ENCODE measurements at regions not wholly inside any gene's neighbourhood (a gene's known extent, or its start where the extent isn't known, plus 50 kb on each side); places are given as distances from the start of the nearest gene placed in this dataset.

- no peak overlapping the region for H3K27ac ChIP-seq (ENCODE audit: low read length)
- intact Hi-C loops (cut with micrococcal nuclease; ENCODE audit: unreplicated experiment): no loop called here
- no peak overlapping the region for H3K4me3 ChIP-seq (ENCODE audit: low read depth in 2 of 2, low read length in 2 of 2)
- POLR2A ChIA-PET: no interaction called here
- H3K9me3 ChIP-seq (ENCODE audit: control insufficient read depth, insufficient read depth, low read depth, low read length): no peaks in the 10 kb centered on the region
- TF ChIP-seq CTCF (IDR thresholded peaks at IDR 0.05): no peak
- TF ChIP-seq TCF7L2 (IDR thresholded peaks at IDR 0.05; ENCODE audit: low read depth, low read length): no peak
- TF ChIP-seq REST (IDR thresholded peaks at IDR 0.05; ENCODE audit: insufficient read depth in 1 of 2, low read depth in 2 of 2, low read length in 1 of 2): no peak
- no peaks in the 10 kb centered on the region for H3K36me3 ChIP-seq (ENCODE audit: control insufficient read depth, insufficient read depth, low read length)
- no TSS peak for BruUV-seq (replicated peaks)
- ATAC-seq: no peak
- no peak for DNase-seq (ENCODE audit: low read depth, low spot score)
- CTCF ChIA-PET: no interaction called here
- in situ Hi-C loops (cut with HindIII; ENCODE audit: low pct_unique_long_range_greater_than_20kb, low sequenced_read_pairs): no loop called here
- H3K4me1 ChIP-seq (ENCODE audit: control insufficient read depth, insufficient read depth, low read length): no peaks in the 10 kb centered on the region
- no peaks in the 10 kb centered on the region for H3K27me3 ChIP-seq (ENCODE audit: control insufficient read depth, insufficient read depth, low read length)
These were observed 549.1 kb upstream of the CCNG1 start for GRCh38 chr5:162888268-162888667.

GRCh38 chr5:162911873-162912272, 525.5 kb upstream of the CCNG1 start:
- H3K36me3 ChIP-seq (ENCODE audit: control insufficient read depth, insufficient read depth, low read length): no peaks in the 10 kb centered on the region
- intact Hi-C loops (cut with micrococcal nuclease; ENCODE audit: unreplicated experiment): no loop called here
- in situ Hi-C loops (cut with HindIII; ENCODE audit: low pct_unique_long_range_greater_than_20kb, low sequenced_read_pairs): no loop called here

More at GRCh38 chr5:162911873-162912272, 525.5 kb upstream of the CCNG1 start:
- Histone ChIP-seq H3K9me3 (ENCODE audit: control insufficient read depth, insufficient read depth, low read depth, low read length) (no peaks in the 10 kb centered on the region), H3K27me3 (ENCODE audit: control insufficient read depth, insufficient read depth, low read length) (no peaks in the 10 kb centered on the region), H3K4me1 (ENCODE audit: control insufficient read depth, insufficient read depth, low read length) (no peaks in the 10 kb centered on the region), H3K27ac (ENCODE audit: low read length) (no peak overlapping the region), H3K4me3 (ENCODE audit: low read depth in 2 of 2, low read length in 2 of 2) (no peak overlapping the region)
- no TSS peak for BruUV-seq (replicated peaks)
- ChIA-PET POLR2A (no interaction called here), CTCF (no interaction called here)
- DNase-seq (ENCODE audit: low read depth, low spot score): no peak
- no peak for TF ChIP-seq POLR2AphosphoS5 (IDR thresholded peaks at IDR 0.05; ENCODE audit: low read depth, low read length)
- no peak for TF ChIP-seq TCF7L2 (IDR thresholded peaks at IDR 0.05; ENCODE audit: low read depth, low read length)
- TF ChIP-seq SIN3A (IDR thresholded peaks at IDR 0.05; ENCODE audit: borderline replicate concordance, insufficient read depth, low read depth, low read length): no peak
- no peak for TF ChIP-seq CTCF (IDR thresholded peaks at IDR 0.05)
- no peak for TF ChIP-seq REST (IDR thresholded peaks at IDR 0.05; ENCODE audit: insufficient read depth in 1 of 2, low read depth in 2 of 2, low read length in 1 of 2)
- ATAC-seq: no peak

All from Panc1 (cell line).